ENCODE measurements at regions not wholly inside any gene's neighbourhood (a gene's known extent, or its start where the extent isn't known, plus 50 kb on each side); places are given as distances from the start of the nearest gene placed in this dataset.
A peak's percentile ranks its signal among the peaks of the same experiment; 100 is the strongest.
"Not testable (repeated sequence)": the region's sequence is repeated elsewhere in the genome, so short reads cannot be mapped to it uniquely, and the experiment has no call there.

DNA sequence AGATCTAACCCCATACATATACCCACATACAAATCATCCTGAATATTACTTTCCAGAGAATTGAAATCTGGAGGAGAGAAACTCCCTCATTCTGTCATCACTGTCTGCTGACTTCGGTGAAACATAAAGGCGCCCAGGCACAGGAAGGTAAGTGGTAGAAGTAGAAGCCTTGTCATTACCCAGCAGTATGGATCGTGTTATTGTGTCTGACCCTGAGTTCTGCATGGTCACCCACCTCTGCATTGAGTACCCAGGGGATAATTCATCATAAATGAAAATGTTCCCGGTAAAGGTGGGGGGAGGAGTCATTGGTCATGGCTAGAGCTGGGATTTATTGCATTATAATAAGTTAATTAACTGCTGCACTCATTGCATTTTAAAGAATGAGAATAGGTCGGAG is 342.6 kb upstream of the PKN2 start (continued):
- no peak for TF ChIP-seq TAF1 (conservative IDR thresholded peaks at IDR 0.05)

DNA sequence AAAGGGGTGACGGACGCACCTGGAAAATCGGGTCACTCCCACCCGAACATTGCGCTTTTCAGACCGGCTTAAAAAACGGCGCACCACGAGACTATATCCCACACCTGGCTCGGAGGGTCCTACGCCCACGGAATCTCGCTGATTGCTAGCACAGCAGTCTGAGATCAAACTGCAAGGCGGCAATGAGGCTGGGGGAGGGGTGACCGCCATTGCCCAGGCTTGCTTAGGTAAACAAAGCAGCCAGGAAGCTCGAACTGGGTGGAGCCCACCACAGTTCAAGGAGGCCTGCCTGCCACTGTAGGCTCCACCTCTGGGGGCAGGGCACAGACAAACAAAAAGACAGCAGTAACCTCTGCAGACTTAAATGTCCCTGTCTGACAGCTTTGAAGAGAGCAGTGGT is 342.0 kb upstream of the PKN2 start:
- WGBS: 79% methylated on average over 10 of the region's 16 CpGs
- not testable (repeated sequence) for DNase-seq (ENCODE audit: low spot score); H3K27me3 ChIP-seq (ENCODE audit: control insufficient read depth in 4 of 4, insufficient read depth in 4 of 4, low read length in 3 of 4); H3K27ac ChIP-seq (ENCODE audit: low read depth in 1 of 2, low read length in 2 of 2); H3K36me3 ChIP-seq (ENCODE audit: control insufficient read depth in 4 of 4, insufficient read depth in 3 of 4, low read depth in 1 of 4, low read length in 3 of 4); H3K9ac ChIP-seq (ENCODE audit: low read depth in 1 of 2, low read length in 2 of 2); H3K9me3 ChIP-seq (ENCODE audit: control insufficient read depth in 4 of 4, low read length in 3 of 4); H3K4me1 ChIP-seq (ENCODE audit: control insufficient read depth in 4 of 4, insufficient read depth in 4 of 4, low read length in 3 of 4); H3K4me3 ChIP-seq (ENCODE audit: low read depth in 1 of 3, low read length in 3 of 3)

DNA sequence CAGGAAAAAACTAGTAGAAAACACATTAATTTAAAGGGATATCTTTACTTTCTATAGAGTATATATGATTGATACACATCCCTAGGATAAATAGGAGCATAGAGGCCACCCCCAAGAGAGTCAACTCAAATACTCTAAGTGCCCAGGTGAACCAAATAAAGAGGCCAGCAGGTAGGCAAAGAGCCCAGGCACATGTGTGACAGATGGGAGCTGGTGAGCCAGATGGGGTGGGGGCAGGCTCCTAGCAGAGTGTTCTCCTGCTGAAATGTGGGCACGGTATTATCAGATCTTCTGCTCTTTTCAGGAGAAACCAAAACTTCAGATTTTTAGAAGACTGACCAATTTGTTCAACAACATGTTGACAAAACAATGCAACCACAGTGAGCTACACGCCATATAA is 333.4 kb upstream of the PKN2 start:
- Histone ChIP-seq H3K4me3 (ENCODE audit: low read depth in 1 of 3, low read length in 3 of 3) (no peak overlapping the region), H3K4me1 (ENCODE audit: control insufficient read depth in 4 of 4, insufficient read depth in 4 of 4, low read length in 3 of 4) (no peaks in the 10 kb centered on the region), H3K36me3 (ENCODE audit: control insufficient read depth in 4 of 4, insufficient read depth in 3 of 4, low read depth in 1 of 4, low read length in 3 of 4) (no peaks in the 10 kb centered on the region), H3K9ac (ENCODE audit: low read depth in 1 of 2, low read length in 2 of 2) (no peak overlapping the region), H3K27me3 (ENCODE audit: control insufficient read depth in 4 of 4, insufficient read depth in 4 of 4, low read length in 3 of 4) (no peaks in the 10 kb centered on the region), H3K27ac (ENCODE audit: low read depth in 1 of 2, low read length in 2 of 2) (no peak overlapping the region), H3K9me3 (ENCODE audit: control insufficient read depth in 4 of 4, low read length in 3 of 4) (no peaks in the 10 kb centered on the region)
- WGBS: 96% methylated on average over 2 of the region's 2 CpGs
- DNase-seq (ENCODE audit: low spot score): no peak
- no peak for TF ChIP-seq HNF4A (conservative IDR thresholded peaks at IDR 0.05)
- no peak for TF ChIP-seq JUND (IDR thresholded peaks at IDR 0.05)

DNA sequence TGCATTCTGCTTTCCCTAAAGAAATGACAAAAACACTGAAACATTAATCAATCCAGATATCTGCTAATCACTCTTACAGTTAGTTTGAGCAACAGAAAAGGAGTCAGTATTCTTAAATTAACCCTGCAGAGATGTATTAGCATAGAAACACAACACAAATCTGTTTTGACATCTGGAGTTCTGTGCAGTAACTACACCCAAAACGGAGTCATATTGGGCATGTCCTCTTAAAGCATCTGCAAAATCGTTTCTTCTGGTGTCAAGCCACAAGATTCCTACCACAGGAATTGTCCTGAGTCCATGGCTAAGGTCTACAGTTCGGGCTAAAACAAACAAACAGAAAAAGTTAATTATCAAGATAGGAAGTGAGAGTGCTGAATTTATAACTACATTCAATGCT is 332.1 kb upstream of the PKN2 start:
- 33% methylated on average over 3 of the region's 3 CpGs for WGBS
- no peaks in the 10 kb centered on the region for H3K9me3 ChIP-seq (ENCODE audit: control insufficient read depth in 4 of 4, low read length in 3 of 4)
- no peak for TF ChIP-seq FOXA2 (IDR thresholded peaks at IDR 0.05)
- TF ChIP-seq RXRA (IDR thresholded peaks at IDR 0.05): no peak
- no peak for TF ChIP-seq SP1 (IDR thresholded peaks at IDR 0.05)
- TF ChIP-seq JUND (IDR thresholded peaks at IDR 0.05): no peak
- TF ChIP-seq, protein P1, sequence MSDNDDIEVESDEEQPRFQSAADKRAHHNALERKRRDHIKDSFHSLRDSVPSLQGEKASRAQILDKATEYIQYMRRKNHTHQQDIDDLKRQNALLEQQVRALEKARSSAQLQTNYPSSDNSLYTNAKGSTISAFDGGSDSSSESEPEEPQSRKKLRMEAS (IDR thresholded peaks at IDR 0.05): no peak
- TF ChIP-seq HNF4G (IDR thresholded peaks at IDR 0.05): no peak
- no peak for TF ChIP-seq NR2F2 (IDR thresholded peaks at IDR 0.05)
- no peak for TF ChIP-seq TAF1 (conservative IDR thresholded peaks at IDR 0.05)
- TF ChIP-seq, protein P2, sequence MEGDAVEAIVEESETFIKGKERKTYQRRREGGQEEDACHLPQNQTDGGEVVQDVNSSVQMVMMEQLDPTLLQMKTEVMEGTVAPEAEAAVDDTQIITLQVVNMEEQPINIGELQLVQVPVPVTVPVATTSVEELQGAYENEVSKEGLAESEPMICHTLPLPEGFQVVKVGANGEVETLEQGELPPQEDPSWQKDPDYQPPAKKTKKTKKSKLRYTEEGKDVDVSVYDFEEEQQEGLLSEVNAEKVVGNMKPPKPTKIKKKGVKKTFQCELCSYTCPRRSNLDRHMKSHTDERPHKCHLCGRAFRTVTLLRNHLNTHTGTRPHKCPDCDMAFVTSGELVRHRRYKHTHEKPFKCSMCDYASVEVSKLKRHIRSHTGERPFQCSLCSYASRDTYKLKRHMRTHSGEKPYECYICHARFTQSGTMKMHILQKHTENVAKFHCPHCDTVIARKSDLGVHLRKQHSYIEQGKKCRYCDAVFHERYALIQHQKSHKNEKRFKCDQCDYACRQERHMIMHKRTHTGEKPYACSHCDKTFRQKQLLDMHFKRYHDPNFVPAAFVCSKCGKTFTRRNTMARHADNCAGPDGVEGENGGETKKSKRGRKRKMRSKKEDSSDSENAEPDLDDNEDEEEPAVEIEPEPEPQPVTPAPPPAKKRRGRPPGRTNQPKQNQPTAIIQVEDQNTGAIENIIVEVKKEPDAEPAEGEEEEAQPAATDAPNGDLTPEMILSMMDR (IDR thresholded peaks at IDR 0.05; ENCODE audit: low read depth, low read length, missing input control): no peak
- DNase-seq (ENCODE audit: low spot score): no peak
- no peak overlapping the region for H3K9ac ChIP-seq (ENCODE audit: low read depth in 1 of 2, low read length in 2 of 2)
- H3K27me3 ChIP-seq (ENCODE audit: control insufficient read depth in 4 of 4, insufficient read depth in 4 of 4, low read length in 3 of 4): no peaks in the 10 kb centered on the region
- no peaks in the 10 kb centered on the region for H3K4me1 ChIP-seq (ENCODE audit: control insufficient read depth in 4 of 4, insufficient read depth in 4 of 4, low read length in 3 of 4)
- H3K4me3 ChIP-seq (ENCODE audit: low read depth in 1 of 3, low read length in 3 of 3): no peak overlapping the region
- H3K36me3 ChIP-seq (ENCODE audit: control insufficient read depth in 4 of 4, insufficient read depth in 3 of 4, low read depth in 1 of 4, low read length in 3 of 4): no peaks in the 10 kb centered on the region
- H3K27ac ChIP-seq (ENCODE audit: low read depth in 1 of 2, low read length in 2 of 2): no peak overlapping the region

DNA sequence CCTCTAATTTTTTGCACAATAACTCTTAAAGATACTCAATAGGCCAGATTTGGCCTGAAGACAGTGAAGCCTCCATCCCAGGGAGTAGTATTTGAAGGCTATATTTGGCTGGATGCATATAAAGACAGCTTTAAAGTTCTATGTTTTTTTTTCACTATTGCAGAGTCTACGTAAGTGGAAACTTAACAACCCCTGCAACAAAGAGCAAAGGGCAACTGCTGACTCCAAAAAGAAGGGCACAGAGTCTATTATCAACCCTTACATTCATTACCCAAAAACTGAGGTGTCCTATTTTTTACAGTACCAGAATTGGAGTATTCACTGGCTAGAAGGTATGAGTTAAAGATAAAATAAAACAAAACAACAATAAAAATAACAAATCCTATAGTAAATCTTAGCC is 329.8 kb upstream of the PKN2 start:
- no peak overlapping the region for H3K4me3 ChIP-seq (ENCODE audit: low read depth in 1 of 3, low read length in 3 of 3)
- TF ChIP-seq FOXA1 (IDR thresholded peaks at IDR 0.05): no peak
- peak; percentile 47 for TF ChIP-seq HNF4G (IDR thresholded peaks at IDR 0.05)
- TF ChIP-seq YY1 (IDR thresholded peaks at IDR 0.05): no peak
- no peak for TF ChIP-seq GABPA (IDR thresholded peaks at IDR 0.05 in 1 of 2, conservative IDR thresholded peaks at IDR 0.05 in 1 of 2)
- TF ChIP-seq, protein P3, sequence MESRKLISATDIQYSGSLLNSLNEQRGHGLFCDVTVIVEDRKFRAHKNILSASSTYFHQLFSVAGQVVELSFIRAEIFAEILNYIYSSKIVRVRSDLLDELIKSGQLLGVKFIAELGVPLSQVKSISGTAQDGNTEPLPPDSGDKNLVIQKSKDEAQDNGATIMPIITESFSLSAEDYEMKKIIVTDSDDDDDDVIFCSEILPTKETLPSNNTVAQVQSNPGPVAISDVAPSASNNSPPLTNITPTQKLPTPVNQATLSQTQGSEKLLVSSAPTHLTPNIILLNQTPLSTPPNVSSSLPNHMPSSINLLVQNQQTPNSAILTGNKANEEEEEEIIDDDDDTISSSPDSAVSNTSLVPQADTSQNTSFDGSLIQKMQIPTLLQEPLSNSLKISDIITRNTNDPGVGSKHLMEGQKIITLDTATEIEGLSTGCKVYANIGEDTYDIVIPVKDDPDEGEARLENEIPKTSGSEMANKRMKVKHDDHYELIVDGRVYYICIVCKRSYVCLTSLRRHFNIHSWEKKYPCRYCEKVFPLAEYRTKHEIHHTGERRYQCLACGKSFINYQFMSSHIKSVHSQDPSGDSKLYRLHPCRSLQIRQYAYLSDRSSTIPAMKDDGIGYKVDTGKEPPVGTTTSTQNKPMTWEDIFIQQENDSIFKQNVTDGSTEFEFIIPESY (IDR thresholded peaks at IDR 0.05): no peak
- TF ChIP-seq NR2F2 (IDR thresholded peaks at IDR 0.05): no peak
- TF ChIP-seq HNF4A (conservative IDR thresholded peaks at IDR 0.05): peak; percentile 80 to 82
- TF ChIP-seq SP1 (IDR thresholded peaks at IDR 0.05): peak; percentile 37
- no peaks in the 10 kb centered on the region for H3K27me3 ChIP-seq (ENCODE audit: control insufficient read depth in 4 of 4, insufficient read depth in 4 of 4, low read length in 3 of 4)
- H3K27ac ChIP-seq (ENCODE audit: low read depth in 1 of 2, low read length in 2 of 2): no peak overlapping the region
- no peaks in the 10 kb centered on the region for H3K36me3 ChIP-seq (ENCODE audit: control insufficient read depth in 4 of 4, insufficient read depth in 3 of 4, low read depth in 1 of 4, low read length in 3 of 4)
- no peak overlapping the region for H3K9ac ChIP-seq (ENCODE audit: low read depth in 1 of 2, low read length in 2 of 2)
- H3K9me3 ChIP-seq (ENCODE audit: control insufficient read depth in 4 of 4, low read length in 3 of 4): no peaks in the 10 kb centered on the region
- WGBS: 50% methylated on average over 1 of the region's 1 CpG
- no peaks in the 10 kb centered on the region for H3K4me1 ChIP-seq (ENCODE audit: control insufficient read depth in 4 of 4, insufficient read depth in 4 of 4, low read length in 3 of 4)
- DNase-seq (ENCODE audit: low spot score): no peak
